GM04503 (cell line): ENCODE measurements at regions not wholly inside any gene's neighbourhood (a gene's known extent, or its start where the extent isn't known, plus 50 kb on each side); places are given as distances from the start of the nearest gene placed in this dataset.
"Not testable (repeated sequence)": the region's sequence is repeated elsewhere in the genome, so short reads cannot be mapped to it uniquely, and the experiment has no call there.

Experiments
- DNase-seq: peaks from one replicate; pipeline ENCODE4 v3.0.0-alpha.2; 2012; ENCODE audit warnings: low read depth

DNA sequence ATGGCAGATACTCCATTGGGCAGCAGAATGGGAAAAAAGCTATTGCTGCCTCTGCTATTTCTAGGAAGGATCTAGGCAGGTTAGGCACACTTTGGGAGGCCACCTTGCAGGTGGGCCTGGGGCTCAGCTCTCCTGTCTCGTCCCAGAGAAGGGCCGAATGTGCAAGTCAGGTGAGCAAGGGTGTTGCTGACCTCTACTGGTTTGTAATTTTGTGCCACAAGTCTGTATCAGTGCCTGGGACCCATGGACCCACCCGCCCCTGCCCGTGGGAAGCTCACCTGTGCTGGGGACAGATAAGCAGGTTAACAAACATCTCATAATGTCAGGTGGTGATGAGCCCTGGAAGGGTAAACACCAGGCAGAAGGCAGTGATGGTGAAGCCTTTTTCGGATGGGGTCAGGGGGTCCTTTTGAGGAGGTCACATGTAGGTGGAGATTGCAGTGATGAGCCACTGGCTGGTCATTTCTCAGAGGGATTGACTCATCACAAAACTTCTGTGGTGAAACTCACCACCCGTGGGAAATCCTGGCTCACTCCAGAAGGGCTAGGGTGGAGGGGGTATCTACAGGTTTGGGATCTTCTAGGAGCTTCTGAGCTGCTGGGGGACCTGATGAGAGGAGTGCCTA is 161.3 kb downstream of the KLF13 start:
- no peak for DNase-seq

DNA sequence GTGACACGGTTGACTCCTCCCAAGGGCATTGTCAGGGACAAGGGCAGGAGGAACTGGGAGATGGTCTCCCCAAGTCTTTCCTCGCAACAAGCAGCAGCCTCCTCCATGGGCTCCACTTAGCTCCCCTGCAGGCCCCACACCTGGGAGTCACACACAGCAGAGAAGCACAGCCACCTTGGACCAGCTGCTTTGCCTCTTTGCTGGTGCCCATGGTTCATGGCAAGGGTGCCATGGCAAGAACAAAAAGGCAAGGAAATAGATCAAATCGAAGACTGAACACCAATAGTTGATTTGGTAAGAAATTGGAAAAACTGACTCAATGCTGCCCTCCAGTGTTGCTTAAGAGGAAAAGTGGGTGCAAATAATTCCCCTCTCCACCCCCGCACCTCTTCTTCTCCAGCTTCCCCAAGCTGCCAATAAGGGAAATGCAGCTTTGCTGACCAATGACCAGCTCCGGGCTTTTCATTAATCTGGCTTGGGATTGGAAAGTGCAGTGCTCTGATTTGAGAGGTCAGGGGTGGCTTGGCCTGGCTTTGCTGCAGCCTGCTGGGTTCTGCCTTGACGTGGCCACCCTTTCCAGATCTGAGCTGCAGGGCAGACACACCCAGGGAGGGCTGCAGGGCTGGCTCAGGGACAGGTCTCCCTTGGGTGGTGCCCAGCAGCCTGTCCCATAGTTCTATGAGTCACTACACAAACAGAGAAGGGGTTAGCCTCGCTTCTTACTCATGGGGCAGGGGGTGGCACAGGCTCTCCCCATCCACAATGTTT is 162.0 kb downstream of the KLF13 start:
- DNase-seq = peak; percentile 51

- no peak for DNase-seq
These were observed 162.6 kb downstream of the KLF13 start for GRCh38 chr15:31489281-31489680.

GRCh38 chr15:31489801-31490646 is 163.4 kb downstream of the KLF13 start:
- DNase-seq = no peak

- DNase-seq = no peak
These were observed 168.2 kb downstream of the KLF13 start for GRCh38 chr15:31494786-31495185.

GRCh38 chr15:31495281-31495680 is 168.6 kb downstream of the KLF13 start:
- no peak for DNase-seq

- DNase-seq = no peak
These were observed 171.2 kb downstream of the KLF13 start for GRCh38 chr15:31497838-31498237.

DNA sequence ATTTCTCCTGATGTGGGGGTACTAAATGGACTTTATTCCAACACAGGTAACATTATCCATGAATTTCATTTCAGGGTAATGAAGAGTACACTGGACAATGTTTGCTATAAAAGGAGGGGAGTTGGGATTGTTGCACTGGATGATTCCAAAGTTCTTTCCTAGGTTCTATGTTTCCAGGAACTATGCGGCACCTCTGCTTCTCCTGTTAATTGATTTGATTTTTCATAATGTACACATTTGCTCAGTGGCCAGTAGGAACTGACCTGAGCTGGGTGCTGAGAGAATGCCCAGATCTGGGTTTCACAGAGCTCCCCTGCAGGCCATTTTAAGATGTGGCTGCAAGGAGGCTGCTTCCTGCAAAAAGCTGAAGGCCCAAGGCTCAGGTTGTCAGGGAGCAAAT is 171.7 kb downstream of the KLF13 start:
- DNase-seq = no peak

- no peak for DNase-seq
These were observed 172.1 kb downstream of the KLF13 start for GRCh38 chr15:31498756-31499155.

GRCh38 chr15:31499236-31499952 is 172.8 kb downstream of the KLF13 start:
- no peak for DNase-seq

DNA sequence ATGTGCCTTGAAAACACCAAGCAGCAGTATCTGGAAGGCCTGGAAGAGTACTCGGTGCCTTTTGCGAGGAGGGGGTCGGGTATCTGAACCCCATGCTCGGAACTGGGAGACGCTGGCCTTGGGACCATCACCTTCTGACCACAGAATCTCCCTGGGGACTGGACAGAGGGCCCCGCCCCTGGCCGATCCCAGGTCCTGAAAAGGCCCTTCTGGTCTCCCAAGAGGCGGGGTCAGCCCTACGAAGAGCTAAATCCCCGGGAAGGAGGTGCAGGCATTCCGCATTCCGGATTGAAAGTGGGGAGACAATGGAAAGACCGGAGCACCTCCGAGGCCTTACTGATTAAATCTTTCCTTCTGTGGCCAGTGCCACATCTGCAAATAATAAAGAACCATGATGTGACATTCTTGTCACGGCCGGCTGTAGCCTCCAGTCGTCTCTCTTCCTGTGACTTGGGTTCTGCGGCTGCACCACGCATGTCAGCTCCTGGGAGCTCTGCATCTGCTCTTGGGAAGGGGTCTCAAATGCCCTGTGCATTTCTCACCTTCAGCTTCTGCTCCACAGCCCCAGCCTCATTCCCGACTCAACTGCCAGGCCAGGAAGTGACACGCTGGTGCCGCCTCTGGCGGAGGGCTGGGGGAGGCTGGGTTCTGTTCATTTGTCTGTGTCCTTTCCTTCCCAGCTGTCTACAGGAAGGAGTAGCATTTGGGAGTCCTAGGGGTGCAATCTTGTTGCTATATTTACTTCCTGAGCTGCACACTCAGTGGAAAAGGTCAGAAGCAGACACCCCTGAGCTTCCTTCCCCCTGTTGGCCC is 173.5 kb downstream of the KLF13 start:
- DNase-seq = no peak

GRCh38 chr15:31500766-31501449 is 174.3 kb downstream of the KLF13 start:
- DNase-seq = no peak

DNA sequence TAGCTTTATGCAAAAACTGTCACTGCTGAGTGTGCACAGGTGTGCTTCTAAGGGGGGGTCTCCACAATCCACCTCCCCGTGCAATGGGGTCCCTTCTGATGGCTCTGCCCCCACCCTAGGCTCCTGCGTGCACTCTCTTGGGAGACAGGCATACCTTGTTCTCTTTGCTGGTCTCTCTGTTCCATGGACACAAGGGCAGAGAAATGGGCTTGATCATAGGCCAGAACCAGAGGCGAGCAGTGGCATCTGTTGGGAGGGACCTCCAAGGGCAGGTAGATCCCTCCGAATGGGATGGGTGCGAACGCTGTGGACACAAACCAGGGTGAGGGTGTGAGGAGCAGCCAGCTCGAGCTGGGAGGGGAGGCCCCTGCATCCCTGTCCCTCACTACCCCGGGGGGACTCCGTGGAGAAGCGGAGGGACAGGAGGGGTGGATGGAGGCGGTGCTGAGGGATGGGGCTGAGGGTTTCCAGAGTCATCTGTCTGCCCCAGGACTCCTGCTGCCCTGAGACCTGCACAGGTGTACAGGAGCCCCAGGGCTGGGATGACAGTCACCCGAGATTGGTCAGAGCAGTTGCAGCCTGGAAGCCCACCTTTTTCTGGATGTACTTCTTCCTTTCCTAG is 175.0 kb downstream of the KLF13 start:
- DNase-seq = no peak

DNA sequence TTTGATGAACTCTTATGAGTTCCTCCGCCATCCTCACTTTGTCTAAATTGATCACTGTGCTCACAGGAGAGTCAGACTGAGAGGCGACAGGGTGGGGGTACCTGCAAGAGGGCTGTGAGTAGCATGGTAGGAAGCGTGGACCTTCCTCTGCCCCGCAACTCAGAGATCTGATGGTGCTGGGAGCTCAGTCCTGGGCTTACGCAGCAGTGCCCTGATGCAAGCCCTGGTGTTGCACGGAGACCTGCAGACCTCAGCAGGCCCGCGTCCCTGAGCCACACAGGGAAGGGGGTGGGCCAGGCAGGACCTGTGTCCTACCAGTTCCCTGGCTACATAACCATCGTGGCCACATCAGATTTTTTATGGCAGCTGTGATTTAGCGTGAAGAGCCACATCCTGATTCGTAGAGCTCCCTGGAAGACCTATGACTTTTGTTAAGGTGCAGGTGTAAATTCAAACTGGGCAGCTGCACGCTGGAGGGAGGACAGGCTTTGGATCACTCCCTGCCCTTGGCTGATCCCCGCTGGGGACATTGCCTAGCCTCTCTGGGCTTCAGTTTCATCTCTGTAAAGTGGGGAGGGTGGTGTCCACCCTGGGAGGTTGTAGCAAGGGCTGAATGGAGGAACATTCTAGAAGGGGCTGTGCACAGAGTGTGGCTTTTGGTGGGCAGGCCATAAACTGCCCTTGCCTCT is 176.1 kb downstream of the KLF13 start:
- no peak for DNase-seq

GRCh38 chr15:31503256-31503655 is 176.6 kb downstream of the KLF13 start:
- DNase-seq = no peak

DNA sequence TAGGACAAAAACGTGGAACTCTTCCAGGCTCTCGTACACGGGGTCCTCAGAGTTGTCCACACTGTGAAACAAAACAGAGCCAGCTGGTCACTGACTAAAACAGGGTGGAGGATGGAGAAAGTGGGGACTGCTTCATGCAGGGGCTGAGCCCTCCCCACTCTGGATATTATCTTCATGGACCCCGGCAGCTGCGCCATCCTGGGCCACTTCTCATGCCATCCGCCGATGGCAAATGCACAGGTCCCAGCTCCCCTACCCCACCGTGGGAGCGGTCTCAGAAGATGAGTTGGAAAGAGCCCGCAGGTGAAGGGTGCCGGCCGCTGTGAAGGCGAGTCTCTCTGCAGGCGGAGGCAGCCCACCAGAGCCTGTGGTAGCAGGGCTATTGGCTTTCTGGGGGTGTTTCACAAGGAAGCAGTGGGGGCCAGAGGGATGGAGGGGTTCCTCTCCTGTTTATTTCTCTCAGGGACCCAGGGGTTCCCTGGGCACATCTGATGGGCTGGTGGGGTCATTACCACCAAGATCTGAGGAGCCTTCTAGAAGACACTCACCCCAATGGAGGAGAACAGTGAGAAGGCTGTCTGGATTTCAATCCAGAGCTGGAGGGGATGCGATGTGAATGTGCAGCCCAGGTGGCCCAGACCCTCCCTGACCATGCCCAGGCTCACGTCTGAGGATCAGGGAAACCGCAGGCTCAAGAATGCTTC is 177.3 kb downstream of the KLF13 start:
- DNase-seq = no peak

GRCh38 chr15:31504462-31504839 is 177.8 kb downstream of the KLF13 start:
- no peak for DNase-seq

- not testable (repeated sequence) for DNase-seq
These were observed 180.9 kb downstream of the KLF13 start for GRCh38 chr15:31507573-31507972.

GRCh38 chr15:31508656-31509055 is 182.0 kb downstream of the KLF13 start:
- DNase-seq = no peak
